Neural cell (in vitro differentiated cells): ENCODE measurements at regions not wholly inside any gene's neighbourhood (a gene's known extent, or its start where the extent isn't known, plus 50 kb on each side); places are given as distances from the start of the nearest gene placed in this dataset.

Experiments used
- CTCF ChIP-seq: fragments of 450-650 bp; IDR thresholded peaks from 2 replicates; pipeline ENCODE4 v1.5.1; 2014; ENCODE audit warnings: antibody characterized with exemption, mild to moderate bottlenecking, moderate library complexity; ENCODE audit not compliant: poor library complexity, severe bottlenecking
- EP300 ChIP-seq: fragments of 450-650 bp; conservative IDR thresholded peaks from 2 replicates; pipeline ENCODE4 v1.6.1; 2014; ENCODE audit warnings: antibody characterized with exemption, mild to moderate bottlenecking, moderate library complexity; ENCODE audit not compliant: poor library complexity, severe bottlenecking
- EZH2 ChIP-seq: fragments of 200-600, 300-800 bp; shearing (Covaris generic), sonication (generic); IDR thresholded peaks from 2 replicates; pipeline ENCODE4 v1.6.1; 2014; ENCODE audit warnings: antibody characterized with exemption, low read length, borderline replicate concordance, mild to moderate bottlenecking; ENCODE audit not compliant: insufficient read depth, poor library complexity, severe bottlenecking
- MXI1 ChIP-seq: fragments of 450-650 bp; conservative IDR thresholded peaks from 2 replicates; pipeline ENCODE4 v1.6.1; 2014; ENCODE audit warnings: antibody characterized with exemption, mild to moderate bottlenecking; ENCODE audit not compliant: poor library complexity, severe bottlenecking
- POLR2AphosphoS5 ChIP-seq: IDR thresholded peaks from 2 replicates; pipeline ENCODE4 v1.6.1; 2012
- RAD21 ChIP-seq: fragments of 450-650 bp; conservative IDR thresholded peaks from 2 replicates; pipeline ENCODE4 v1.6.1; 2014; ENCODE audit warnings: antibody characterized with exemption, mild to moderate bottlenecking, moderate library complexity
- REST ChIP-seq: IDR thresholded peaks from 2 replicates; pipeline ENCODE4 v1.6.1; 2012; ENCODE audit warnings: borderline replicate concordance
- SMC3 ChIP-seq: fragments of 450-650 bp; conservative IDR thresholded peaks from 2 replicates; pipeline ENCODE4 v1.6.1; 2014; ENCODE audit warnings: antibody characterized with exemption, mild to moderate bottlenecking, moderate library complexity; ENCODE audit not compliant: poor library complexity

- TF ChIP-seq EP300 (no peak), CTCF (no peak), RAD21 (no peak), REST (no peak), SMC3 (no peak), EZH2 (no peak), POLR2AphosphoS5 (no peak), MXI1 (no peak)
These were observed 627.3 kb upstream of the RGS18 start for GRCh38 chr1:191530928-191531327.
